DMS 273 (cell line): ENCODE measurements at regions not wholly inside any gene's neighbourhood (a gene's known extent, or its start where the extent isn't known, plus 50 kb on each side); places are given as distances from the start of the nearest gene placed in this dataset.
"Not testable (repeated sequence)": the region's sequence is repeated elsewhere in the genome, so short reads cannot be mapped to it uniquely, and the experiment has no call there.

Source experiments
- DNase-seq: peaks from one replicate; lab custom pipeline; 2025; ENCODE audit not compliant: unreplicated experiment; lab: John Stamatoyannopoulos, UW

- DNase-seq = no peak
Measured at GRCh38 chr15:77864211-77865105, 213.1 kb downstream of the TBC1D2B start.

- DNase-seq = no peak
Measured at GRCh38 chr15:77863491-77864105, 213.9 kb downstream of the TBC1D2B start.

GRCh38 chr15:77862651-77863104, 214.8 kb downstream of the TBC1D2B start:
- no peak for DNase-seq

- DNase-seq = not testable (repeated sequence)
Measured at GRCh38 chr15:77861997-77862635, 215.4 kb downstream of the TBC1D2B start.

- no peak for DNase-seq
Measured at GRCh38 chr15:77860071-77860691, 217.3 kb downstream of the TBC1D2B start.

GRCh38 chr15:77859491-77860060, 217.9 kb downstream of the TBC1D2B start:
- DNase-seq = no peak

- no peak for DNase-seq
Measured at GRCh38 chr15:77858792-77859490, 218.6 kb downstream of the TBC1D2B start.

GRCh38 chr15:77857419-77857818, 220.1 kb downstream of the TBC1D2B start:
- DNase-seq = no peak

- DNase-seq = peak; percentile 58
Measured at GRCh38 chr15:77856705-77857346, 220.7 kb downstream of the TBC1D2B start.

GRCh38 chr15:77855871-77856270, 221.6 kb downstream of the TBC1D2B start:
- no peak for DNase-seq

GRCh38 chr15:77854980-77855379, 222.3 kb upstream of the LINGO1 start:
- DNase-seq = no peak

- DNase-seq = no peak
Measured at GRCh38 chr15:77853910-77854309, 221.2 kb upstream of the LINGO1 start.

GRCh38 chr15:77853008-77853328, 220.3 kb upstream of the LINGO1 start:
- no peak for DNase-seq

- DNase-seq = no peak
Measured at GRCh38 chr15:77852241-77853007, 219.7 kb upstream of the LINGO1 start.

GRCh38 chr15:77851691-77852090, 219.0 kb upstream of the LINGO1 start:
- peak; percentile 57 for DNase-seq

GRCh38 chr15:77851086-77851485, 218.4 kb upstream of the LINGO1 start:
- no peak for DNase-seq

GRCh38 chr15:77846986-77847385, 214.3 kb upstream of the LINGO1 start:
- peak; percentile 63 for DNase-seq

- no peak for DNase-seq
Measured at GRCh38 chr15:77846360-77846759, 213.6 kb upstream of the LINGO1 start.

- DNase-seq = no peak
Measured at GRCh38 chr15:77844798-77845446, 212.2 kb upstream of the LINGO1 start.
